Naive B cell (primary cell): ENCODE measurements at regions not wholly inside any gene's neighbourhood (a gene's known extent, or its start where the extent isn't known, plus 50 kb on each side); places are given as distances from the start of the nearest gene placed in this dataset.

Experiments used
- ATAC-seq, 2 donors: fragments of 150-1000 bp; cut with Tn5 transposase; 2 replicates each; pipeline ENCODE4 v1.10.0; 2021; ENCODE audit warnings: low read depth in 2 of 2, mild to moderate bottlenecking in 2 of 2, moderate library complexity in 2 of 2
- DNase-seq: peaks from one replicate; pipeline ENCODE4 v3.0.0; 2022
- H3K27ac Mint-ChIP-seq, 6 donors: one replicate each; pipeline ENCODE4 v1.8.0; 2020 to 2022; ENCODE audit warnings: mild to moderate bottlenecking in 6 of 6, mixed read lengths in 6 of 6, moderate library complexity in 5 of 6, inconsistent platforms in 2 of 6
- H3K27me3 Mint-ChIP-seq, 3 donors: one replicate each; pipeline ENCODE4 v1.8.0; 2021 to 2022; ENCODE audit warnings: mixed read lengths in 3 of 3, mild to moderate bottlenecking in 1 of 3
- H3K36me3 Mint-ChIP-seq, 2 donors: one replicate each; pipeline ENCODE4 v1.8.0; 2020 to 2022; ENCODE audit warnings: mixed read lengths in 2 of 2, inconsistent platforms in 1 of 2, mild to moderate bottlenecking in 1 of 2
- H3K4me1 Mint-ChIP-seq, 3 donors: one replicate each; pipeline ENCODE4 v1.8.0; 2020 to 2022; ENCODE audit warnings: mixed read lengths in 3 of 3, inconsistent platforms in 1 of 3, mild to moderate bottlenecking in 1 of 3, moderate library complexity in 1 of 3
- H3K4me3 Mint-ChIP-seq, 8 donors: one replicate each; pipeline ENCODE4 v1.8.0; 2020 to 2022; ENCODE audit warnings: mild to moderate bottlenecking in 8 of 8, mixed read lengths in 8 of 8, moderate library complexity in 8 of 8, inconsistent platforms in 2 of 8
- H3K9me3 Mint-ChIP-seq, 7 donors: one replicate each; pipeline ENCODE4 v1.8.0; 2020 to 2022; ENCODE audit warnings: mixed read lengths in 7 of 7, mild to moderate bottlenecking in 5 of 7, inconsistent platforms in 2 of 7, moderate library complexity in 1 of 7

DNA sequence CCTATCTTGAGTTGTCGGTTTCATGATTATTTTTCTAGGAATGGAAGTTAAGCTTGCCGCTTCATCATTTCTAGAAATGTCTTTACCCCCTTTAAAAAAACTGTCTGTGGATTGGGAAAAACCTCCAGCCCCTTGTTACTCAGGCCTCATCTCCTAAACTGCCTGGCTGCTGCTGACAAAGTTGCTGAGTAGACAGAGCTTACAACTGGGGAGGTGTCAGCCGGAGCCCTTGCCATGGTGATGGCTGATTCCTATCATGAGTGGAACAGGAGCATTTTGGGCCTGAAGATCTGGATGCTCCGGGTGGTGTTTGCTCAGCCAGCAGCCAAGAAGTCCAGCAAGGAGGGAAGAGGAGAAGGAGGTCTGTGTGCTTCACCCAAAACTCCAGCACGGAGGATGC lies 243.3 kb downstream of the ENGASE start:
- no peaks in the 10 kb centered on the region for H3K9me3 Mint-ChIP-seq
- H3K4me3 Mint-ChIP-seq: no peak overlapping the region
- no peaks in the 10 kb centered on the region for H3K36me3 Mint-ChIP-seq
- ATAC-seq (no peak), DNase-seq (no peak)
- no peak overlapping the region for H3K27ac Mint-ChIP-seq
- H3K27me3 Mint-ChIP-seq: peaks cover 29 to 76% (median 68%) of the 10 kb centered on the region in 3 donors
- peaks cover 3 to 13% (median 7%) of the 10 kb centered on the region in 3 donors for H3K4me1 Mint-ChIP-seq

DNA sequence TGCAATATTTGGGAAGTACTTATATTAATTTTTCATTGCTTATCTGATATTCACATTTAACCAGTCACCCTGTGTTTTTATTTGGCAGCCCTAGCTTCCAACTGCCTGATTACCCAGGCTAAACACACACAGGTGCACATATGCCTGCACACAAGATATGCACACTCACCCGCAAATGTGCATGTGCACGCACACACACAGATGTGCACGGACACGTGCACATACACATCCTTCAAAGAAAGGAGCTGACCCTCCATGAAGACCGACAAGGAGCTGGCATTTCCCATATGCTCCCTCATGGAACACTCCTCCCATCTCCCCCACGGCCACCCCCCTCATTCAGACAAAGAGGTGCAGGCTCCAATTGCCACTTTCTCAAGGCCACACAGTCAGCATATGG lies 242.2 kb downstream of the ENGASE start:
- H3K27ac Mint-ChIP-seq: peak overlapping the region in 1 of 6 donors; percentile 29
- no peak overlapping the region for H3K4me3 Mint-ChIP-seq
- no peak for ATAC-seq
- DNase-seq: no peak
- H3K9me3 Mint-ChIP-seq: no peaks in the 10 kb centered on the region
- H3K36me3 Mint-ChIP-seq: no peaks in the 10 kb centered on the region
- peaks cover 36 to 71% (median 66%) of the 10 kb centered on the region in 3 donors for H3K27me3 Mint-ChIP-seq
- peaks cover 3 to 13% (median 7%) of the 10 kb centered on the region in 3 donors for H3K4me1 Mint-ChIP-seq

GRCh38 chr17:79315358-79316105 lies 240.9 kb downstream of the ENGASE start:
- Mint-ChIP-seq H3K4me3 (no peak overlapping the region), H3K9me3 (no peaks in the 10 kb centered on the region), H3K36me3 (no peaks in the 10 kb centered on the region), H3K4me1 (peaks cover 3 to 13% (median 8%) of the 10 kb centered on the region in 3 donors), H3K27ac (no peak overlapping the region), H3K27me3 (peaks cover 39 to 68% (median 65%) of the 10 kb centered on the region in 3 donors)
- DNase-seq (no peak), ATAC-seq (no peak)

- DNase-seq (no peak), ATAC-seq (no peak)
- Mint-ChIP-seq H3K4me3 (no peak overlapping the region), H3K36me3 (peaks cover 0 to 3% of the 10 kb centered on the region in 2 donors), H3K27me3 (peaks cover 43 to 68% (median 65%) of the 10 kb centered on the region in 3 donors), H3K9me3 (no peaks in the 10 kb centered on the region), H3K4me1 (peaks cover 5 to 16% (median 11%) of the 10 kb centered on the region in 3 donors), H3K27ac (no peak overlapping the region)
Measured at GRCh38 chr17:79314617-79315357, 240.2 kb downstream of the ENGASE start.

DNA sequence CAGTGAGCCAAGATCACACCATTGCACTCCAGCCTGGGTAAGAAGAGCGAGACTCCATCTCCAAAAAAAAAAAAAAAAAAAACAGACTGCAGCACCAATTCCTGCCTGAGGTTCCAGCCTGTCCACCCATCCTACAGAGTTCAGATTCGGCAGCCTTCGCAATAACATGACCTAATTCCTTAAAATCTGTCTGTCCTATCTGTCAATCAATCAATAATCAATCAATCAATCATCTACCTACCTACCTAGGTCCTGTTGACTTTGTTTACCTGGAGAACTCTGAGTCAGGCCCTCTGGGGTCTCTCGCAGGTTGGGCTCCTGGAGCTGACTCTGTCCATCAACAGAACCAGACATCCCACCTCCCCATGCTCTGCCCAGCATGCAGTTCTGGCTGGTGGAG lies 236.7 kb downstream of the ENGASE start:
- no peak overlapping the region for H3K4me3 Mint-ChIP-seq
- no peaks in the 10 kb centered on the region for H3K9me3 Mint-ChIP-seq
- peaks cover 6 to 14% (median 11%) of the 10 kb centered on the region in 3 donors for H3K4me1 Mint-ChIP-seq
- peaks cover 0 to 5% of the 10 kb centered on the region in 2 donors for H3K36me3 Mint-ChIP-seq
- no peak overlapping the region for H3K27ac Mint-ChIP-seq
- no peak for DNase-seq
- no peak for ATAC-seq
- H3K27me3 Mint-ChIP-seq: peaks cover 41 to 79% (median 66%) of the 10 kb centered on the region in 3 donors

GRCh38 chr17:79306424-79307318 lies 232.0 kb downstream of the ENGASE start:
- Mint-ChIP-seq H3K27ac (no peak overlapping the region), H3K36me3 (peaks cover 0 to 5% of the 10 kb centered on the region in 2 donors), H3K4me1 (peaks cover 6 to 28% (median 15%) of the 10 kb centered on the region in 3 donors), H3K27me3 (peaks cover 15 to 49% (median 30%) of the 10 kb centered on the region in 3 donors), H3K4me3 (no peak overlapping the region), H3K9me3 (no peaks in the 10 kb centered on the region)
- no peak for ATAC-seq
- no peak for DNase-seq

DNA sequence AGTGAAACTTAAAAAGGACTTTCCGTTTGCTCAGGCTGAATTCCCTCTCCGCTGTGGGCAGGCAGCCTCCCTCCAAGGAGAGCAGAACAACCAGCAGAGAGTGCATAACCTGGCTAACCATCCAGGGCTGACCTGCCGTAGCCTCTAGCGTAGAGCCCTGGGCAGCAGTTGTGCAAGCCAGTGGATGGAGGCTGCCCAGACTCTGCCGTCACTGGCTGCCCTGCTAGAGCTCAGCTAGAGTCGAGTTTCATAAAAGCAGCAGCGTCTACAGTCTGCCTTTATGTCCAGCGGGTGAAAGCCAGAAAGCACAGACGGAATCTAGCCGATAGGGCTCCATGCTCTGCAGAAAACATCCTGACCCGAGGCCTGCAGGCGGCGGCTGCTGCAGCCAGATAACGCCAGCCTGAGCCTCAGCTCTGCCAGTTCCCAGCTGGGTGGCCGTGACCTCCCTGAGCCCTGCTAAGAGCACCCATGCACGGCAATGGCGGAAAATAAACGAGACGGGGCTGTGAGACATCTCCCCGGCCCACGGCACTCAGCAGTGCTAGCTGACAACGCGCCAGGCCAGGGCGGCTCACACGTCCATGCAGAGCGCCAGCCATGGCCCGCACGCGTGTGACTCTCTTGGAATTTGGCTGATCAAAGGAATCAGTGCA lies 231.3 kb downstream of the ENGASE start:
- no peak for ATAC-seq
- H3K9me3 Mint-ChIP-seq: no peaks in the 10 kb centered on the region
- peak overlapping the region in 2 of 8 donors; percentile 16 to 44 for H3K4me3 Mint-ChIP-seq
- DNase-seq: no peak
- H3K4me1 Mint-ChIP-seq: peaks cover 6 to 28% (median 15%) of the 10 kb centered on the region in 3 donors
- H3K36me3 Mint-ChIP-seq: peaks cover 0 to 5% of the 10 kb centered on the region in 2 donors
- no peak overlapping the region for H3K27ac Mint-ChIP-seq
- H3K27me3 Mint-ChIP-seq: peaks cover 12 to 48% (median 23%) of the 10 kb centered on the region in 3 donors

DNA sequence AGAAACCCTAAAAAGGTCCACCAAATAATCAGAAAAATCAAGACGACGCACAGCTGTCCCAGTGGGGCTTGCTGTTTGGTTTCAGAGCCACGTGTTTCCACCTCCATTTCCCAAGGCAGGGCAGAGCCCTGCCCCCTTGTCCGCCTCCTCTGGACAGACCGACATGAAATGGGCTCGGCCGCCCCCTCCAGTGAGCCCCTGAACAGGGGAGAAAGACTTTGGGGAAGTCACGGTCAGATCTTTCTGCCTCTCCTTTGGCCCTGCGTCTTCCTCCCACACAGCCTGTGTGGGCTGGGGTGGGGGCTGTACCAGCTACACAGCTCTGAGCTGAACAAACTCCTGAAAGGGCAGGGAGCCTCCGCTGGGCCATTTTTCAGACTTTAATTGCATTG lies 230.7 kb downstream of the ENGASE start:
- Mint-ChIP-seq H3K4me1 (peaks cover 6 to 28% (median 12%) of the 10 kb centered on the region in 3 donors), H3K27me3 (peaks cover 12 to 48% (median 18%) of the 10 kb centered on the region in 3 donors), H3K4me3 (peak overlapping the region in 3 of 8 donors; percentile 32 to 44 (median 33)), H3K27ac (peak overlapping the region in 2 of 6 donors; percentile 13 to 24), H3K36me3 (peaks cover 0 to 5% of the 10 kb centered on the region in 2 donors), H3K9me3 (no peaks in the 10 kb centered on the region)
- ATAC-seq: no peak
- no peak for DNase-seq

- Mint-ChIP-seq H3K4me1 (peaks cover 5 to 26% (median 11%) of the 10 kb centered on the region in 3 donors), H3K9me3 (no peaks in the 10 kb centered on the region), H3K36me3 (peaks cover 0 to 4% of the 10 kb centered on the region in 2 donors), H3K27me3 (peaks cover 9 to 48% (median 13%) of the 10 kb centered on the region in 3 donors), H3K27ac (peak overlapping the region in 3 of 6 donors; percentile 13 to 78 (median 20)), H3K4me3 (peak overlapping the region in 2 of 8 donors; percentile 29 to 44)
- ATAC-seq: no peak
- DNase-seq: no peak
Measured at GRCh38 chr17:79304884-79305283, 230.3 kb downstream of the ENGASE start.

GRCh38 chr17:79303641-79304205 lies 229.1 kb downstream of the ENGASE start:
- Mint-ChIP-seq H3K9me3 (no peaks in the 10 kb centered on the region), H3K36me3 (no peaks in the 10 kb centered on the region), H3K4me1 (peaks cover 3 to 23% (median 11%) of the 10 kb centered on the region in 3 donors), H3K4me3 (no peak overlapping the region), H3K27ac (no peak overlapping the region), H3K27me3 (peaks cover 8 to 45% (median 12%) of the 10 kb centered on the region in 3 donors)
- no peak for ATAC-seq
- no peak for DNase-seq

DNA sequence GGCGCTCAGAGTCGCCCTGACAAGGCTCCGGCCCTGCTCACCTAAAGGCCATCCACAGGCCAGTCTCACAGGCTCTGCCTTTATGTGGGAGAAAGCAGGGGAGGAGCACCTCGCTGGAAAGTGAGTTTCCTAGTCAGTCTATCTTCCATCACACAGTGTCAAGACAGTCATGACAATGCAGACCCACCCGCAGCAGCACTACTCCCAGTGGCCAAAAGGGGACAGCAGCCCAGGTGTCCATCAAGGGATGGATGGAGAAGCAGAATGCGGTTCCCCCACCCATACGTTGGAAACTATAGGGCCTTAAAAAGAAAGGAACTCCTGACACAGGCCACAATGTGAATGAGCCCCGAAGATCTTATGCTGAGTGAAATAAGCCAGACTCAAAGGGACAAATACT lies 226.8 kb downstream of the ENGASE start:
- H3K36me3 Mint-ChIP-seq: no peaks in the 10 kb centered on the region
- H3K4me1 Mint-ChIP-seq: peaks cover 3 to 23% (median 11%) of the 10 kb centered on the region in 3 donors
- DNase-seq (no peak), ATAC-seq (no peak)
- H3K27me3 Mint-ChIP-seq: peaks cover 8 to 49% (median 28%) of the 10 kb centered on the region in 3 donors
- no peak overlapping the region for H3K4me3 Mint-ChIP-seq
- H3K9me3 Mint-ChIP-seq: no peaks in the 10 kb centered on the region
- H3K27ac Mint-ChIP-seq: no peak overlapping the region

- H3K4me1 Mint-ChIP-seq: peaks cover 0 to 7% (median 3%) of the 10 kb centered on the region in 3 donors
- H3K36me3 Mint-ChIP-seq: no peaks in the 10 kb centered on the region
- no peak overlapping the region for H3K4me3 Mint-ChIP-seq
- H3K27ac Mint-ChIP-seq: no peak overlapping the region
- H3K27me3 Mint-ChIP-seq: peaks cover 18 to 48% (median 39%) of the 10 kb centered on the region in 3 donors
- DNase-seq (no peak), ATAC-seq (no peak)
- H3K9me3 Mint-ChIP-seq: peaks cover 0 to 3% (median 0%) of the 10 kb centered on the region in 7 donors
Measured at GRCh38 chr17:79299349-79299748, 224.7 kb downstream of the ENGASE start.
